Activated B cell treated with CpG ODN at 0.5 μM for 24 hours (primary cell): ENCODE measurements at regions not wholly inside any gene's neighbourhood (a gene's known extent, or its start where the extent isn't known, plus 50 kb on each side); places are given as distances from the start of the nearest gene placed in this dataset.

Experiments
- ATAC-seq: fragments of 200-7000 bp; cut with Tn5 transposase; one replicate; pipeline ENCODE4 v1.10.0; 2021; ENCODE audit warnings: low read depth, mild to moderate bottlenecking, moderate library complexity
- CTCF ChIA-PET: fragments of 350-600 bp; sonication (Branson Sonifier 250); formaldehyde crosslinking; loops from one replicate; lab custom pipeline; 2021; ENCODE audit warnings: antibody characterized with exemption; lab: Charles Lee
- POLR2A ChIA-PET: fragments of 350-600 bp; sonication (Branson Sonifier 250); formaldehyde crosslinking; loops from one replicate; lab custom pipeline; 2021; ENCODE audit warnings: antibody characterized with exemption; lab: Charles Lee
- DNase-seq: peaks from one replicate; pipeline ENCODE4 v3.0.0; 2022
- H3K27ac Mint-ChIP-seq: one replicate; pipeline ENCODE4 v1.8.0; 2020; ENCODE audit warnings: mixed read lengths
- H3K27me3 Mint-ChIP-seq: one replicate; pipeline ENCODE4 v1.8.0; 2021; ENCODE audit warnings: mixed read lengths
- H3K36me3 Mint-ChIP-seq: one replicate; pipeline ENCODE4 v1.8.0; 2021; ENCODE audit warnings: low read depth, mixed read lengths
- H3K4me1 Mint-ChIP-seq: one replicate; pipeline ENCODE4 v1.8.0; 2021; ENCODE audit warnings: mixed read lengths
- H3K4me3 Mint-ChIP-seq: one replicate; pipeline ENCODE4 v1.8.0; 2020; ENCODE audit warnings: mild to moderate bottlenecking, mixed read lengths
- H3K9me3 Mint-ChIP-seq: one replicate; pipeline ENCODE4 v1.8.0; 2020; ENCODE audit warnings: mixed read lengths
- intact Hi-C: fragments of 100-400 bp; cut with micrococcal nuclease; formaldehyde crosslinking; loops from one replicate; pipeline ENCODE4 v1.15.1; 2024
- TF ChIP-seq, protein P1 (sequence below): fragments of 200-600 bp; IDR thresholded peaks from one replicate; pipeline ENCODE4 v1.8.0; 2022; ENCODE audit warnings: antibody characterized with exemption, mild to moderate bottlenecking

DNA sequence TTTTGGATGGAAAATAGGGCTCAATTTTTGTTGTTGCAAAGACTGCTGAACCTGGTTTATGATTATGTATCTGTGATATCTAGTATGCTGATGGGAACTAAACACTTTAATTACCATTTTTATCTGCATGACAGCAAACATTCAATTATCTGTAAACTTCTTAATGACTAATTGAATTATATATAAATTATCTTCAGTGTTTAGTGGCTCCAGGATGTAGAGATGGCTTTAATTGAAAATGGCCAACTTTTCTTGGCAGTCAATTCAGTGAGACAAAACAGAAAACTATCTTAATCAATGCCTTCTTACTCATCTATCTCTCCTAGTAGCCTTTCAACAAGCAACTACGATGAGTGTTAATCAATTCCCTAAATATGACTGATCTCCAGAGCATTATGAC is 591.3 kb downstream of the HACE1 start:
- intact Hi-C loops: no loop called here
- H3K27ac Mint-ChIP-seq: no peak overlapping the region
- CTCF ChIA-PET: no interaction called here
- DNase-seq: no peak
- H3K36me3 Mint-ChIP-seq: no peaks in the 10 kb centered on the region
- no peaks in the 10 kb centered on the region for H3K27me3 Mint-ChIP-seq
- ATAC-seq: no peak
- H3K4me1 Mint-ChIP-seq: no peaks in the 10 kb centered on the region
- POLR2A ChIA-PET: no interaction called here
- TF ChIP-seq, protein P1, sequence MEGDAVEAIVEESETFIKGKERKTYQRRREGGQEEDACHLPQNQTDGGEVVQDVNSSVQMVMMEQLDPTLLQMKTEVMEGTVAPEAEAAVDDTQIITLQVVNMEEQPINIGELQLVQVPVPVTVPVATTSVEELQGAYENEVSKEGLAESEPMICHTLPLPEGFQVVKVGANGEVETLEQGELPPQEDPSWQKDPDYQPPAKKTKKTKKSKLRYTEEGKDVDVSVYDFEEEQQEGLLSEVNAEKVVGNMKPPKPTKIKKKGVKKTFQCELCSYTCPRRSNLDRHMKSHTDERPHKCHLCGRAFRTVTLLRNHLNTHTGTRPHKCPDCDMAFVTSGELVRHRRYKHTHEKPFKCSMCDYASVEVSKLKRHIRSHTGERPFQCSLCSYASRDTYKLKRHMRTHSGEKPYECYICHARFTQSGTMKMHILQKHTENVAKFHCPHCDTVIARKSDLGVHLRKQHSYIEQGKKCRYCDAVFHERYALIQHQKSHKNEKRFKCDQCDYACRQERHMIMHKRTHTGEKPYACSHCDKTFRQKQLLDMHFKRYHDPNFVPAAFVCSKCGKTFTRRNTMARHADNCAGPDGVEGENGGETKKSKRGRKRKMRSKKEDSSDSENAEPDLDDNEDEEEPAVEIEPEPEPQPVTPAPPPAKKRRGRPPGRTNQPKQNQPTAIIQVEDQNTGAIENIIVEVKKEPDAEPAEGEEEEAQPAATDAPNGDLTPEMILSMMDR: no peak
- no peaks in the 10 kb centered on the region for H3K9me3 Mint-ChIP-seq
- H3K4me3 Mint-ChIP-seq: no peak overlapping the region

DNA sequence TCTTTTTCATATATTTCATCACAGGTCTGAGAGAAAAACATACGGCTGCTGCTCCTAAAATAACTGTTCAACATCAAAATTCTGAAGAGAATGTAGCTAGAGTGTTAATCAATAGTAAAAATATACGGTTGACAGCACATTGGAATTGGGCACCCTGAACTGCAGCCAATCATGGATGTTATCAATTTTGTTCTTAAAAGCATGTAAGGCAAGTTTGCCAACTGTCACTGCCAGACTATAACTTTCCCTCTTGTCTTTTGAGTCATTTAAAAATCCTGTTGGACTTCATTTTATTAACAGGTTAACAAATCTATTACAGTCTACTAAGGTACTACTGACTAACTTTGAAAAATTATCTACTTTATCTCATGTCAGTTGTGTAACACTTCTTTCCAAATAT is 592.8 kb downstream of the HACE1 start:
- DNase-seq (no peak), ATAC-seq (no peak)
- intact Hi-C loops: no loop called here
- H3K4me3 Mint-ChIP-seq: no peak overlapping the region
- TF ChIP-seq, protein P1: no peak
- POLR2A ChIA-PET: no interaction called here
- H3K9me3 Mint-ChIP-seq: no peaks in the 10 kb centered on the region
- H3K36me3 Mint-ChIP-seq: no peaks in the 10 kb centered on the region
- CTCF ChIA-PET: no interaction called here
- no peaks in the 10 kb centered on the region for H3K4me1 Mint-ChIP-seq
- H3K27me3 Mint-ChIP-seq: no peaks in the 10 kb centered on the region
- no peak overlapping the region for H3K27ac Mint-ChIP-seq

DNA sequence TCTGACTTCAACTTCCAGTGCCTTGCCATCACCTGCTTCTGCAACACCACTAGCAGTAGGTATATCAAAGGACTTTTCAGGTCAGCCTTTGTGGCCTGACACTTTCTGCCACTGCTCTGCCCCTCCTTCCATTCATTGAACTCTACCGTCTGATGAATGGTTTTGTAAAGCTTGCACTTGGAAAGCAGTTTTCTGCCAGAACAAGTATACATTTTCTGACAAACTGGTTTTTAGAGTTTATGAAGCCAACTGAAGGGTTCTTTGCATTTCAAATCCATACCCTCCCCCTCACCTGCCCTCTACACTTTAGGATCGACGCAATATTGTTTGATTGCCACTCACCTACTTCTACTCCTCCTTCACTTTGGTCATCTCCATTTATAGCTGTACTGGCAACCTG is 603.1 kb downstream of the HACE1 start:
- DNase-seq: no peak
- Mint-ChIP-seq H3K36me3 (no peaks in the 10 kb centered on the region), H3K27ac (no peak overlapping the region), H3K9me3 (peaks cover 2% of the 10 kb centered on the region), H3K4me1 (no peaks in the 10 kb centered on the region), H3K4me3 (no peak overlapping the region), H3K27me3 (no peaks in the 10 kb centered on the region)
- intact Hi-C loops: no loop called here
- ATAC-seq: no peak
- POLR2A ChIA-PET: no interaction called here
- CTCF ChIA-PET: no interaction called here
- TF ChIP-seq, protein P1: no peak

DNA sequence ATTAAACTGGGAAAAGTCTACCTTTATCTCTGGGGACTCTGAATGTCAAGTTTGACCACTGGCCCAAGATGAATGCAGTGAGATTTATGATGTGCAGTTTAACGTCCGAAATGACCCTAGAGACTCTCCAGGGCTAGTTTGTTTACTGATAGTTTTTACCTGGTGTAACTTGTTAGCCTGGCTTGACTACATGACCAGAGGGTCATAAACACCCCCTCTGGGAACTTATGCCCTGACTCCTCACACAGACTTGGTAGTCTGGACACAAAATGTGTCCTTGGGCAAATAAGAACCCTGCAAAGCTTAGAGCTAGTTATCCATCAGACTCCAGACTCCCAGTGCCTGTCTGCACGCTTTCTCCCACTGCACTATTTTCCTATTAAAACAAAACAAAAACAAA is 606.5 kb downstream of the HACE1 start:
- ATAC-seq (no peak), DNase-seq (no peak)
- TF ChIP-seq, protein P1: no peak
- Mint-ChIP-seq H3K9me3 (peaks cover 2% of the 10 kb centered on the region), H3K4me3 (no peak overlapping the region), H3K4me1 (no peaks in the 10 kb centered on the region), H3K36me3 (no peaks in the 10 kb centered on the region), H3K27me3 (no peaks in the 10 kb centered on the region), H3K27ac (no peak overlapping the region)
- intact Hi-C loops: no loop called here
- POLR2A ChIA-PET: no interaction called here
- CTCF ChIA-PET: no interaction called here

DNA sequence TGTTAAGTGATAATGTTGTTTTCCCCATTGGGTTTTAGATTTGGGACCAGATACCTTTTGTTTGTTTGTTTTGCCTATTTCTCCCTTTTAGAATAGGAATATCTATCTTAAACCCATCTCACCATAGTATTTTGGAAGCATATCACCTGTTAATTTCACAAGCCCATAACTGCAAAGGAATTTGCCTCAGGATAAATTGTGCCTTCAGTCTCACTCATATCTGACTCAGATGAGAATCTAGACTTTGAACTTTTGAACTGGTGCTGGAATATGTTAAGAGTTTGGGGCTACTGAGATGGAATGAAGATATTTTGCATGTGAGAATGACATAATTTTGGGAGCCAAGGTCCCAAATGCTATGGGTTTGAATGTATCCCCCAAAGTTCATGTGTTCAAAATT is 607.4 kb downstream of the HACE1 start:
- intact Hi-C loops: no loop called here
- H3K27ac Mint-ChIP-seq: no peak overlapping the region
- H3K4me3 Mint-ChIP-seq: no peak overlapping the region
- H3K36me3 Mint-ChIP-seq: no peaks in the 10 kb centered on the region
- CTCF ChIA-PET: no interaction called here
- peaks cover 4% of the 10 kb centered on the region for H3K9me3 Mint-ChIP-seq
- no peaks in the 10 kb centered on the region for H3K27me3 Mint-ChIP-seq
- no peak for DNase-seq
- POLR2A ChIA-PET: no interaction called here
- no peak for ATAC-seq
- no peaks in the 10 kb centered on the region for H3K4me1 Mint-ChIP-seq
- TF ChIP-seq, protein P1: no peak
